GM23338 (cell line): ENCODE measurements at regions not wholly inside any gene's neighbourhood (a gene's known extent, or its start where the extent isn't known, plus 50 kb on each side); places are given as distances from the start of the nearest gene placed in this dataset.

ENCODE experiments used
- ATAC-seq: fragments of 200-7000 bp; cut with Tn5 transposase; 3 replicates; pipeline ENCODE4 v1.9.1; 2020
- DNase-seq: peaks from one replicate; pipeline ENCODE4 v3.0.0-alpha.2; 2015; ENCODE audit warnings: low spot score
- H2AFZ ChIP-seq: fragments of 200-600 bp; sonication (generic); 2 replicates; pipeline ENCODE4 v1.8.0; 2016; ENCODE audit warnings: antibody characterized with exemption, mild to moderate bottlenecking, moderate library complexity
- H3F3A ChIP-seq: fragments of 200-600 bp; sonication (generic); replicated peaks from 2 replicates; pipeline ENCODE4 v1.8.0; 2017; ENCODE audit warnings: antibody characterized with exemption, mixed run types, low read depth
- H3K27ac ChIP-seq: fragments of 200-600 bp; sonication (generic); 2 replicates; pipeline ENCODE4 v1.6.1; 2016; ENCODE audit warnings: low read depth
- H3K27me3 ChIP-seq: fragments of 200-600 bp; sonication (generic); 2 replicates; pipeline ENCODE4 v1.8.0; 2016; ENCODE audit warnings: mild to moderate bottlenecking, mixed run types, moderate library complexity; ENCODE audit not compliant: insufficient read depth
- H3K36me3 ChIP-seq: fragments of 200-600 bp; sonication (generic); 2 replicates; pipeline ENCODE4 v1.8.0; 2016; ENCODE audit warnings: mild to moderate bottlenecking; ENCODE audit not compliant: insufficient read depth
- H3K4me1 ChIP-seq: fragments of 200-600 bp; sonication (generic); 2 replicates; pipeline ENCODE4 v1.8.0; 2016; ENCODE audit warnings: mild to moderate bottlenecking, moderate library complexity; ENCODE audit not compliant: insufficient read depth
- H3K4me2 ChIP-seq: fragments of 200-600 bp; sonication (generic); 2 replicates; pipeline ENCODE4 v1.7.1; 2017; ENCODE audit warnings: mixed run types
- H3K4me3 ChIP-seq: fragments of 200-600 bp; sonication (generic); 2 replicates; pipeline ENCODE4 v1.6.1; 2016; ENCODE audit warnings: mixed run types
- H3K79me2 ChIP-seq: fragments of 200-600 bp; sonication (generic); replicated peaks from 2 replicates; pipeline ENCODE4 v1.8.0; 2017; ENCODE audit warnings: mild to moderate bottlenecking; ENCODE audit not compliant: insufficient read depth
- H3K9me2 ChIP-seq: fragments of 200-600 bp; sonication (generic); 2 replicates; pipeline ENCODE4 v1.8.0; 2017; ENCODE audit not compliant: insufficient read depth
- H4K20me1 ChIP-seq: fragments of 200-600 bp; sonication (generic); replicated peaks from 2 replicates; pipeline ENCODE4 v1.8.0; 2017; ENCODE audit warnings: mild to moderate bottlenecking; ENCODE audit not compliant: insufficient read depth
- H3K27ac Mint-ChIP-seq: 2 replicates; pipeline ENCODE4 v1.8.0; 2020; ENCODE audit warnings: inconsistent platforms, mild to moderate bottlenecking, moderate library complexity, mixed read lengths
- H3K27me3 Mint-ChIP-seq: 3 replicates; pipeline ENCODE4 v1.8.0; 2022; ENCODE audit warnings: low read depth, mild to moderate bottlenecking, moderate library complexity, mixed read lengths, inconsistent platforms; ENCODE audit not compliant: insufficient read depth, poor library complexity
- H3K36me3 Mint-ChIP-seq: 3 replicates; pipeline ENCODE4 v1.8.0; 2021; ENCODE audit warnings: low read depth, mild to moderate bottlenecking, inconsistent platforms, moderate library complexity, mixed read lengths
- H3K4me1 Mint-ChIP-seq: 3 replicates; pipeline ENCODE4 v1.8.0; 2020; ENCODE audit warnings: mild to moderate bottlenecking, inconsistent platforms, mixed read lengths
- H3K4me3 Mint-ChIP-seq: 3 replicates; pipeline ENCODE4 v1.8.0; 2021; ENCODE audit warnings: moderate library complexity, mild to moderate bottlenecking, inconsistent platforms, mixed read lengths
- H3K9me3 Mint-ChIP-seq: 3 replicates; pipeline ENCODE4 v1.8.0; 2020; ENCODE audit warnings: moderate library complexity, mild to moderate bottlenecking, inconsistent platforms, mixed read lengths
- CTCF ChIP-seq, 2 experiments: fragments of 200-600 bp in 1 of 2; sonication (generic) in 1 of 2; conservative IDR thresholded peaks; 2 replicates each; pipeline versions ENCODE4 v1.5.1 to v1.6.1; 2016 to 2017; ENCODE audit warnings: antibody characterized with exemption in 2 of 2, low read depth in 2 of 2, mild to moderate bottlenecking in 2 of 2, moderate library complexity in 1 of 2
- ETS1 ChIP-seq: IDR thresholded peaks from 2 replicates; pipeline ENCODE4 v1.6.1; 2016; ENCODE audit warnings: antibody characterized with exemption
- EZH2 ChIP-seq: fragments of 200-600 bp; sonication (generic); IDR thresholded peaks from one replicate; pipeline ENCODE4 v1.8.0; 2017; ENCODE audit warnings: antibody characterized with exemption, mild to moderate bottlenecking, low read depth; ENCODE audit not compliant: unreplicated experiment
- EZH2phosphoT487 ChIP-seq: fragments of 200-600 bp; sonication (generic); IDR thresholded peaks from one replicate; pipeline ENCODE4 v1.8.1; 2018; ENCODE audit warnings: antibody characterized with exemption; ENCODE audit not compliant: unreplicated experiment
- JUNB ChIP-seq: IDR thresholded peaks from one replicate; pipeline ENCODE4 v1.6.1; 2016; ENCODE audit warnings: antibody characterized with exemption; ENCODE audit not compliant: unreplicated experiment
- NANOG ChIP-seq: IDR thresholded peaks from 2 replicates; pipeline ENCODE4 v1.6.1; 2016; ENCODE audit warnings: antibody characterized with exemption, borderline replicate concordance
- REST ChIP-seq: IDR thresholded peaks from one replicate; pipeline ENCODE4 v1.6.1; 2018; ENCODE audit warnings: antibody characterized with exemption; ENCODE audit not compliant: unreplicated experiment
- ZNF462 ChIP-seq: fragments of 250-450 bp; sonication (Bioruptor Pico); IDR thresholded peaks from 2 replicates; pipeline ENCODE4 v1.5.0; 2020; ENCODE audit warnings: mild to moderate bottlenecking, moderate library complexity

- Histone ChIP-seq H2AFZ (no peak overlapping the region), H3K4me2 (no peak overlapping the region), H3K36me3 (no peaks in the 10 kb centered on the region), H3K4me3 (no peak overlapping the region), H3F3A (no peaks in the 10 kb centered on the region; the same call in 1 of the 2 replicates), H3K27ac (no peak overlapping the region), H3K27me3 (no peaks in the 10 kb centered on the region), H3K9me2 (no peaks in the 10 kb centered on the region), H4K20me1 (no peaks in the 10 kb centered on the region), H3K79me2 (no peaks in the 10 kb centered on the region), H3K4me1 (no peaks in the 10 kb centered on the region)
- Mint-ChIP-seq H3K27me3 (peaks cover 10% of the 10 kb centered on the region), H3K4me3 (no peak overlapping the region), H3K9me3 (peaks cover 10% of the 10 kb centered on the region; the same call in 2 of the 3 replicates), H3K36me3 (no peaks in the 10 kb centered on the region), H3K27ac (no peak overlapping the region), H3K4me1 (no peaks in the 10 kb centered on the region; the same call in 2 of the 3 replicates)
- TF ChIP-seq REST = no peak
- no peak for TF ChIP-seq JUNB
- TF ChIP-seq ZNF462 (CRISPR knock-in tag) = no peak
- TF ChIP-seq EZH2 = no peak
- peak; percentile 73 to 95 for TF ChIP-seq CTCF (conservative IDR thresholded peaks at IDR 0.05; ENCODE audit: low read depth in 2 of 2)
- TF ChIP-seq EZH2phosphoT487 = no peak
- TF ChIP-seq ETS1 = no peak
- TF ChIP-seq NANOG = no peak
- ATAC-seq (peak; percentile 65), DNase-seq (peak; percentile 61)
Observed at GRCh38 chr17:12256380-12256995, 235.8 kb downstream of the MAP2K4 start.
